IPS-18a (cell line): ENCODE measurements at regions not wholly inside any gene's neighbourhood (a gene's known extent, or its start where the extent isn't known, plus 50 kb on each side); places are given as distances from the start of the nearest gene placed in this dataset.
"Not testable (repeated sequence)": the region's sequence is repeated elsewhere in the genome, so short reads cannot be mapped to it uniquely, and the experiment has no call there.

ENCODE experiments used
- H3K27ac ChIP-seq: one replicate; pipeline ENCODE4 v1.5.1; 2013; ENCODE audit warnings: low read length
- H3K27me3 ChIP-seq: one replicate; pipeline ENCODE4 v1.6.1; 2013; ENCODE audit warnings: mild to moderate bottlenecking, low read length; ENCODE audit not compliant: control insufficient read depth, insufficient read depth
- H3K36me3 ChIP-seq: one replicate; pipeline ENCODE4 v1.6.1; 2013; ENCODE audit warnings: low read depth, low read length; ENCODE audit not compliant: control insufficient read depth
- H3K4me1 ChIP-seq: one replicate; pipeline ENCODE4 v1.6.1; 2013; ENCODE audit warnings: low read depth, low read length; ENCODE audit not compliant: control insufficient read depth
- H3K4me3 ChIP-seq: one replicate; pipeline ENCODE4 v1.5.1; 2013; ENCODE audit warnings: low read length
- H3K9ac ChIP-seq: one replicate; pipeline ENCODE4 v1.6.1; 2013; ENCODE audit warnings: mild to moderate bottlenecking, low read length, moderate library complexity
- H3K9me3 ChIP-seq: one replicate; pipeline ENCODE4 v1.6.1; 2013; ENCODE audit warnings: low read depth, low read length; ENCODE audit not compliant: control insufficient read depth

- Histone ChIP-seq H3K9ac (no peak overlapping the region), H3K4me1 (no peaks in the 10 kb centered on the region), H3K36me3 (no peaks in the 10 kb centered on the region), H3K27me3 (no peaks in the 10 kb centered on the region), H3K9me3 (no peaks in the 10 kb centered on the region), H3K27ac (no peak overlapping the region), H3K4me3 (no peak overlapping the region)
Measured at GRCh38 chr5:152717393-152717792, 312.3 kb upstream of the NMUR2 start.

- no peak overlapping the region for H3K27ac ChIP-seq
- H3K9ac ChIP-seq: no peak overlapping the region
- no peaks in the 10 kb centered on the region for H3K4me1 ChIP-seq
- H3K36me3 ChIP-seq: no peaks in the 10 kb centered on the region
- peaks cover 14% of the 10 kb centered on the region for H3K9me3 ChIP-seq
- H3K27me3 ChIP-seq: no peaks in the 10 kb centered on the region
- no peak overlapping the region for H3K4me3 ChIP-seq
Measured at GRCh38 chr5:152723482-152723881, 318.4 kb upstream of the NMUR2 start.

- Histone ChIP-seq H3K4me3 (no peak overlapping the region), H3K9me3 (peaks cover 4% of the 10 kb centered on the region), H3K27ac (no peak overlapping the region), H3K4me1 (no peaks in the 10 kb centered on the region), H3K36me3 (no peaks in the 10 kb centered on the region), H3K27me3 (no peaks in the 10 kb centered on the region), H3K9ac (no peak overlapping the region)
Measured at GRCh38 chr5:152730176-152730575, 325.1 kb upstream of the NMUR2 start.

GRCh38 chr5:152736906-152737305 lies 331.8 kb upstream of the NMUR2 start:
- Histone ChIP-seq H3K4me3 (no peak overlapping the region), H3K36me3 (no peaks in the 10 kb centered on the region), H3K27me3 (no peaks in the 10 kb centered on the region), H3K4me1 (no peaks in the 10 kb centered on the region), H3K27ac (no peak overlapping the region), H3K9ac (no peak overlapping the region), H3K9me3 (no peaks in the 10 kb centered on the region)

- no peak overlapping the region for H3K9ac ChIP-seq
- no peaks in the 10 kb centered on the region for H3K9me3 ChIP-seq
- H3K4me3 ChIP-seq: no peak overlapping the region
- H3K4me1 ChIP-seq: no peaks in the 10 kb centered on the region
- no peaks in the 10 kb centered on the region for H3K36me3 ChIP-seq
- no peak overlapping the region for H3K27ac ChIP-seq
- H3K27me3 ChIP-seq: no peaks in the 10 kb centered on the region
Measured at GRCh38 chr5:152739916-152740315, 334.8 kb upstream of the NMUR2 start.

- H3K9me3 ChIP-seq, H3K27ac ChIP-seq, H3K27me3 ChIP-seq, H3K4me1 ChIP-seq, H3K4me3 ChIP-seq, H3K36me3 ChIP-seq, H3K9ac ChIP-seq: not testable (repeated sequence)
Measured at GRCh38 chr5:152741126-152741525, 336.0 kb upstream of the NMUR2 start.

GRCh38 chr5:152787709-152788217 lies 382.7 kb upstream of the NMUR2 start:
- not testable (repeated sequence) for H3K27me3 ChIP-seq, H3K36me3 ChIP-seq, H3K4me3 ChIP-seq, H3K9me3 ChIP-seq, H3K27ac ChIP-seq, H3K9ac ChIP-seq, H3K4me1 ChIP-seq

- H3K4me1 ChIP-seq: no peaks in the 10 kb centered on the region
- H3K9me3 ChIP-seq: no peaks in the 10 kb centered on the region
- no peak overlapping the region for H3K9ac ChIP-seq
- no peak overlapping the region for H3K4me3 ChIP-seq
- no peaks in the 10 kb centered on the region for H3K27me3 ChIP-seq
- H3K27ac ChIP-seq: no peak overlapping the region
- H3K36me3 ChIP-seq: no peaks in the 10 kb centered on the region
Measured at GRCh38 chr5:152801886-152802285, 396.8 kb upstream of the NMUR2 start.

GRCh38 chr5:152804179-152804578 lies 399.1 kb upstream of the NMUR2 start:
- Histone ChIP-seq H3K36me3 (no peaks in the 10 kb centered on the region), H3K9me3 (no peaks in the 10 kb centered on the region), H3K27me3 (no peaks in the 10 kb centered on the region), H3K4me1 (no peaks in the 10 kb centered on the region), H3K27ac (no peak overlapping the region), H3K4me3 (no peak overlapping the region), H3K9ac (no peak overlapping the region)

GRCh38 chr5:152811988-152812387 lies 406.9 kb upstream of the NMUR2 start:
- H3K4me1 ChIP-seq: no peaks in the 10 kb centered on the region
- no peaks in the 10 kb centered on the region for H3K9me3 ChIP-seq
- H3K36me3 ChIP-seq: no peaks in the 10 kb centered on the region
- H3K9ac ChIP-seq: no peak overlapping the region
- no peaks in the 10 kb centered on the region for H3K27me3 ChIP-seq
- no peak overlapping the region for H3K27ac ChIP-seq
- no peak overlapping the region for H3K4me3 ChIP-seq

- Histone ChIP-seq H3K4me1 (no peaks in the 10 kb centered on the region), H3K4me3 (no peak overlapping the region), H3K9ac (no peak overlapping the region), H3K27ac (no peak overlapping the region), H3K36me3 (no peaks in the 10 kb centered on the region), H3K27me3 (no peaks in the 10 kb centered on the region), H3K9me3 (no peaks in the 10 kb centered on the region)
Measured at GRCh38 chr5:152813526-152813925, 408.4 kb upstream of the NMUR2 start.

- Histone ChIP-seq H3K4me1 (no peaks in the 10 kb centered on the region), H3K4me3 (no peak overlapping the region), H3K27ac (no peak overlapping the region), H3K36me3 (no peaks in the 10 kb centered on the region), H3K9me3 (no peaks in the 10 kb centered on the region), H3K9ac (no peak overlapping the region), H3K27me3 (no peaks in the 10 kb centered on the region)
Measured at GRCh38 chr5:152819891-152820290, 414.8 kb upstream of the NMUR2 start.
